GM23248 (cell line): ENCODE measurements at regions not wholly inside any gene's neighbourhood (a gene's known extent, or its start where the extent isn't known, plus 50 kb on each side); places are given as distances from the start of the nearest gene placed in this dataset.

ENCODE experiments used
- EZH2 ChIP-seq: fragments of 200-600 bp; sonication (generic); IDR thresholded peaks from 2 replicates; pipeline ENCODE4 v1.6.1; 2018; ENCODE audit warnings: antibody characterized with exemption, mild to moderate bottlenecking; ENCODE audit not compliant: insufficient read depth, poor library complexity, severe bottlenecking
- EZH2phosphoT487 ChIP-seq: fragments of 200-600 bp; sonication (generic); IDR thresholded peaks from 2 replicates; pipeline ENCODE4 v1.6.1; 2018; ENCODE audit warnings: antibody characterized with exemption, moderate library complexity, mild to moderate bottlenecking, low read depth; ENCODE audit not compliant: insufficient read depth

- TF ChIP-seq EZH2phosphoT487, result no peak
- no peak for TF ChIP-seq EZH2
Observed at GRCh38 chr4:101556842-101557241, 209.5 kb upstream of the PPP3CA start.
